Caki2 (cell line): ENCODE measurements at regions not wholly inside any gene's neighbourhood (a gene's known extent, or its start where the extent isn't known, plus 50 kb on each side); places are given as distances from the start of the nearest gene placed in this dataset.

ENCODE experiments used
- DNase-seq: peaks from one replicate; pipeline ENCODE4 v3.0.0-alpha.2; 2015; ENCODE audit warnings: low read depth
- in situ Hi-C: cut with HindIII; loops from 2 replicates; pipeline ENCODE4 v1.10.0; 2016; ENCODE audit warnings: low sequenced_read_pairs, low pct_unique_long_range_greater_than_20kb, mixed read lengths

GRCh38 chr4:181424362-181425016, 818.7 kb upstream of the TENM3 start:
- DNase-seq, result no peak
- in situ Hi-C loops, result no loop called here

DNA sequence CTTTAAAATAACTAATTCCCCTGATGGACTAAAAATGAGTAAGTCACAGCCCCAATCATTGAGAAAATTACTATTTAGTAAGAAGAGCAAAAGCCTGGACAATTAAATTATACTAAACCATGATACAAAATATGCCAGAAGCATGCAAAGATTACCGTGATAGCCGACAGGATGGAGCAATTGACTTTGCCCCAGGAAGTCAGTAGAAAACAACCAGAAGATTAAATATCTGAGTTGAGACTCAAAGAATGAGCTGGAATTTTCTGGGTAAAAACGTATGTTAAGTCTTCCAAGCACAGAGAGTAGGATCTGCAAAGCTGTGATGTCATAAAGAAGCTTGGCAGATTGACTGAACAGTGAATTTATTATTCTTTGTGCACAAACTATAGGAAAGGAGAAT, 816.1 kb upstream of the TENM3 start:
- no peak for DNase-seq
- in situ Hi-C loops, result no loop called here

- in situ Hi-C loops, result no loop called here
- no peak for DNase-seq
These were observed 812.2 kb upstream of the TENM3 start for GRCh38 chr4:181431006-181431405.

GRCh38 chr4:181431661-181432060, 811.5 kb upstream of the TENM3 start:
- DNase-seq, result no peak
- in situ Hi-C loops, result no loop called here

DNA sequence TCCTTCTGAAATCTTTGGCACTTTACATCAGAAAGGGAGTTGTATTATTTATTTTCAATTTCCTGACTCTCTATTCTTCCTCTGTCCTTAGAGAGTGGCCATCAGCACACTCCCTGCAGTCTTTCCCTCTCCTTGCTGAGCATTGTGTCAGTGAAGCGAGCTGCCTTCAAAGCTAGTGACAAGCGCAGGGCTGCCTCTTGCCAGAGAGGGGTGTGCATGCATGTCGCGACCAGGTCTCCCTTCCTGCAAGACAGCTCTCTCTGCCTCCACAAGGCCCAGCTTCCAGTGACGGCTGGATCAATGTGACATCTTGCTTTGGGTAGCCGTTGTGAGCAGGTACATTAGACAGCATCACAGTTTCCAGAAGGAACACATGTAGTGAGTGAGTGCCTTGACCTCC, 810.9 kb upstream of the TENM3 start:
- in situ Hi-C loops, result no loop called here
- DNase-seq, result no peak

- no peak for DNase-seq
These were observed 805.3 kb upstream of the TENM3 start for GRCh38 chr4:181437895-181438294.

GRCh38 chr4:181438641-181439040, 804.6 kb upstream of the TENM3 start:
- no peak for DNase-seq
- in situ Hi-C loops, result no loop called here

More at GRCh38 chr4:181437895-181438294, 805.3 kb upstream of the TENM3 start:
- in situ Hi-C loops, result no loop called here

GRCh38 chr4:181443021-181443420, 800.2 kb upstream of the TENM3 start:
- in situ Hi-C loops, result no loop called here

GRCh38 chr4:181465826-181466225, 777.4 kb upstream of the TENM3 start:
- DNase-seq, result no peak
- in situ Hi-C loops, result no loop called here

More at GRCh38 chr4:181443021-181443420, 800.2 kb upstream of the TENM3 start:
- no peak for DNase-seq

DNA sequence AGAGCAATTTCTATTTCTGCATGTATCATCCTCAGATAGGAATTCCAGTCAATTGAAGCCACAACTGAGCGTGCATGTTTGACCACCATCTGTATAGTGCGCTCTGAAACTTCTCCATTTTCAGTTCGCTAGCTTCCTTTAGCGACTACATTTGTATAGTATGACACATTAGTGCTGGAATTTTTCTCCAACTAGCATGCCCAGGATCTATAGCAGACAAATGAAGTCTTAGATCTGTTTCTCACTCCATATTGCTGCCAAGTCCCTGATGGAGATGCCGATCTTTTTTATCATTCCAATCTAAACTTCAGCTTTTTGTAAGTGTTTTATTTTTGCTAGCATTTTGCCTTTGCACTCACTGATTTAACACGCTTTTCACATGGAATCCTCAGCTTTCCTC, 774.8 kb upstream of the TENM3 start:
- in situ Hi-C loops, result no loop called here
- DNase-seq, result no peak

GRCh38 chr4:181470306-181470705, 772.9 kb upstream of the TENM3 start:
- in situ Hi-C loops, result no loop called here
- DNase-seq, result no peak

- no peak for DNase-seq
- in situ Hi-C loops, result no loop called here
These were observed 767.8 kb upstream of the TENM3 start for GRCh38 chr4:181475359-181475758.

DNA sequence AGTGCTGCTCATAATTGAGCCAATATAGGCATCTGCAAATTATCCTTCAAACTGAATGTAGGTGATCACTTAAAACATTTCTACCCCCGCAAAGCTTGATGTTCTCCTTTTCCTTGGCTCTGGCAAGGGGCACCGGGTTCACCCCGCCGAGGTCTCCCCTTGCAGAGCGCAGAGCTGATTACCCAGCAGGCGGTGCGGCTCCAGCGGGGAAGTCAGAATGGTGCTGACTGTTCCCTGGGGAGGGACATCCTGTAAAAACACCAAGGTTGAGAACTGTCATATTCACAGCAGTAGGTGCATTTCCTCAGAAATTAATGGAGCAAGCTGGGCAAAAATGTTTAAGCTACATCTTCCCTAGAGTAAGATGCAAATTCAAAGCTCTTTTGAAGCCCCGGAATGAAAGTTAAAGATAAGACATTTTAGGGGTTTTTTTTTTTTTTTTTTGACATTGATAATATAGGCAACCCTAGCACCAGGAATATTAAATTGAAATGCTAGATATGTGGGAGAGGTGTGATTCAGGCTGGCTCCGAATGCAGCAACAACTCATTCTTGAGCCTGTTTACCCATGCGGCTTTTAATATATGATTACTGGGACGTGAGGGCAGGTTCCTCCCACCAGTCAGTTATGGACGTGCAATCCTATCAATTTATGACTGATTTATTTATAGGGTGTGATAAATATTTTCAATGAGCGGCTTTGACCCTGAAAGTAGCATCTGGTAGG, 767.3 kb upstream of the TENM3 start:
- in situ Hi-C loops, result no loop called here
- no peak for DNase-seq

DNA sequence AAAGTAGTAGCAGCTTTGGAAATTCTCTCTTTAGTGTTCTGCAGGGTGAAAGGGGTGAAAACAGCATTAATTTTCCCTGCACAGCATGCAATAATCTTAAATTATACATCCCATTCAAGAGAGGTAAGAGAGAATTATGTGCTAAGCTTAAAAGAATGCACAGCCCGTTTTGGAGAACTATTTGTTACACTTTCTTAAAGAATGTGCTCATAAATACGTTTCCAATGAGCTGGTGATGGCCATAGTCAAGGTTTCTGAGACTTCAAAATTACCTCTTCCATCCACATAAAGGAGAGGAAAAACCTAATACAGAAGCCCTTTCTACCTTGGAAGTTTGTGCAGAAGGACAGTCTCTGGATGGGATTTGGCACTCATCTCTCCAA, 766.7 kb upstream of the TENM3 start:
- in situ Hi-C loops, result no loop called here
- DNase-seq, result no peak

DNA sequence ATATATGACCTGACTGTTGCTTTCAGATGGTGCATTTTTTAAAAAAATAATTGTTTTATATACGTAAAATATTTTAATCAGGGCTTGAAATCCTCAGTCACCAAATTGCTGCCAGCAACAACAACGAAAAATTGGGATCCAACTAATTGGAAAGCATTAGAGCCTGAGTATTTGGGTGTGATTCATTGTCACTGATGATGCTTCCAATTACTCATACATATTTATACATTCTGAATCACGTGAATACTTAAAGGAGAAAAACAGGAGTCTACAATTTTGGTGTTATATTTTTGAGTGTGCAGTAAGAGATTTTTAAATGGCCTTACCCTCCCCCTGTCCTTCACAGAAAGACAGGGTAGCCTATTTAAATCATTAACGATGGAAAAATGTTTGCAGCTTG, 765.6 kb upstream of the TENM3 start:
- DNase-seq, result no peak
- in situ Hi-C loops, result no loop called here

GRCh38 chr4:181478656-181479055, 764.5 kb upstream of the TENM3 start:
- in situ Hi-C loops, result no loop called here

GRCh38 chr4:181479141-181479540, 764.1 kb upstream of the TENM3 start:
- in situ Hi-C loops, result no loop called here
- DNase-seq, result no peak

More at GRCh38 chr4:181478656-181479055, 764.5 kb upstream of the TENM3 start:
- no peak for DNase-seq

DNA sequence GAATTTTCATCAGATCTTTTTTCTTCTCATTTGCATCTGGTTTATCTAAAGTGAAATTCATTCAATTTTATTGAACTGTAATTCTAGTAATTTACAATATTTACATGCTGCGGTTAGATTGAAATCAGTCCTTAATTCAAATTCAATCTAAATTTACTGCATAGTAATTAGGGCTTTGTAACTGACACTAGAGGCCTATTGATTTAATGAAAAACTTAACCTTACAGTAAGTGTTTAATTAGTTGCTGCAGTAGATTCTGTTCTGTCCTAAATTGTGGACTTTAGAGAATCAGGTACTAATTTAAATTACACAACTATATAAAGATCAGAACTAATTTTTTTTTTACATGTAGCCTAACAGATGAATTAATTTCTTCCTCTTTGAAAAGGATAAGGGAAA, 758.8 kb upstream of the TENM3 start:
- no peak for DNase-seq
- in situ Hi-C loops, result no loop called here

DNA sequence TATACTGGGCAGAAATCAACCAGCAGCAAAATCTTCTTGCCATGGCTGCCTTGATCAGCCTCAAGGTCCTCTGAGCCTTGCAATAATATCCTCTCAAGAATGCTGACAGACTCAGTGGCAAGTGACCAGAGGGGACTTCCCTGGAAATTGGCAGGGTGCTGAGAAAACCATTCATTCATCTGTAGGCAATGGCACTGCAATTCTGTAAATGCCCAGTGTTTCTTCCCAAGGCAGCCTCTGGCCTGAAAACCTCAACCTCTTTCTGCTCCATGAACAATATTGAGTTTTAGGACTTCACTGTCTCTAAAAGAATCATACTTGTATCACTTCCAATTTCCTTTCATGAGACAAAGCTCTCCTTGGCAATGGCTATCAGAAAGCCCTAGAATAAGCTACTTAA, 754.3 kb upstream of the TENM3 start:
- no peak for DNase-seq
- in situ Hi-C loops, result no loop called here

- in situ Hi-C loops, result no loop called here
- DNase-seq, result no peak
These were observed 745.1 kb upstream of the TENM3 start for GRCh38 chr4:181498148-181498547.
